Osteoblast (primary cell): ENCODE measurements at regions not wholly inside any gene's neighbourhood (a gene's known extent, or its start where the extent isn't known, plus 50 kb on each side); places are given as distances from the start of the nearest gene placed in this dataset.
"Not testable (repeated sequence)": the region's sequence is repeated elsewhere in the genome, so short reads cannot be mapped to it uniquely, and the experiment has no call there.

ENCODE experiments used
- DNase-seq: peaks from one replicate; pipeline ENCODE4 v3.0.0; 2011; ENCODE audit warnings: low spot score, mixed read lengths; ENCODE audit not compliant: insufficient read length; ENCODE audit errors: missing footprints
- H2AFZ ChIP-seq: 2 replicates; pipeline ENCODE4 v1.6.0; 2011; ENCODE audit warnings: mild to moderate bottlenecking, low read length
- H3K27ac ChIP-seq: 2 replicates; pipeline ENCODE4 v1.5.1; 2011; ENCODE audit warnings: mild to moderate bottlenecking, low read depth, low read length, moderate library complexity
- H3K27me3 ChIP-seq: 2 replicates; pipeline ENCODE4 v1.6.0; 2012; ENCODE audit warnings: mild to moderate bottlenecking, control low read depth, inconsistent platforms, low read length, moderate library complexity; ENCODE audit not compliant: insufficient read depth
- H3K36me3 ChIP-seq: 2 replicates; pipeline ENCODE4 v1.5.1; 2011; ENCODE audit warnings: mild to moderate bottlenecking, low read length, control low read depth, moderate library complexity; ENCODE audit not compliant: insufficient read depth
- H3K4me1 ChIP-seq: 2 replicates; pipeline ENCODE4 v1.5.1; 2011; ENCODE audit warnings: mild to moderate bottlenecking, low read length, control low read depth, moderate library complexity; ENCODE audit not compliant: insufficient read depth
- H3K4me2 ChIP-seq: 2 replicates; pipeline ENCODE4 v1.6.0; 2011; ENCODE audit warnings: mild to moderate bottlenecking, low read length; ENCODE audit not compliant: insufficient read depth
- H3K4me3 ChIP-seq: fragments of 200-600 bp; sonication (generic); 3 replicates; pipeline ENCODE4 v1.5.1; 2012; ENCODE audit warnings: mild to moderate bottlenecking, low read length, inconsistent platforms; ENCODE audit not compliant: insufficient read depth
- H3K79me2 ChIP-seq: 2 replicates; pipeline ENCODE4 v1.6.0; 2012; ENCODE audit warnings: mild to moderate bottlenecking, low read length, control low read depth, inconsistent platforms; ENCODE audit not compliant: insufficient read depth
- H3K9me3 ChIP-seq: 2 replicates; pipeline ENCODE4 v1.5.1; 2011; ENCODE audit warnings: low read depth, low read length, control low read depth
- H4K20me1 ChIP-seq: 2 replicates; pipeline ENCODE4 v1.6.0; 2012; ENCODE audit warnings: mild to moderate bottlenecking, low read length, control low read depth; ENCODE audit not compliant: insufficient read depth
- CTCF ChIP-seq: IDR thresholded peaks from 2 replicates; pipeline ENCODE4 v1.5.1; 2011; ENCODE audit warnings: mild to moderate bottlenecking, low read depth, low read length, moderate library complexity; ENCODE audit errors: extremely low read depth

DNA sequence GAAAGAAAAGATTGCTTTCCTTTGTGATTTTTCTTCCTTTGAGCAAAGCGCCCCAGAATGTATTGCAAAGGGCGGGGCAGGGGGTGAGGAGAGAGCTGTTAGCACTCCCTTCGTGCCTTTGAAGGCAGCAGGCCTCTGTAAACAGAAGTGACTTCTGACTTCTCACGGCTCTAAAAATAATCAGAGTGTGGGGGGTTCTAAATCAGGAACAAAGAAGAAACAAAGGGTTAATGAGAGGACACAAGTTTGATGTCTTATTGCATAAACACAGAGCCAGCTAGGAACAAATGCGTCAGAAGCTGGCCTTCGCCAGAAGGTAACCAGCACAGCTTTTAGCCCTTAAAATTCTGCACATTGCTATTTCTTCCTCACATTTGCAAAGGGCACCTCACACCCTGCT, 626.2 kb downstream of the MID1IP1 start:
- TF ChIP-seq CTCF, result no peak
- H3K79me2 ChIP-seq, result no peaks in the 10 kb centered on the region
- no peak overlapping the region for H3K4me2 ChIP-seq
- no peak overlapping the region for H2AFZ ChIP-seq
- DNase-seq, result no peak
- no peak overlapping the region for H3K27ac ChIP-seq
- peaks cover 15% of the 10 kb centered on the region for H3K27me3 ChIP-seq
- no peaks in the 10 kb centered on the region for H3K9me3 ChIP-seq
- H4K20me1 ChIP-seq, result no peaks in the 10 kb centered on the region
- H3K4me3 ChIP-seq, result no peak overlapping the region
- H3K36me3 ChIP-seq, result no peaks in the 10 kb centered on the region
- H3K4me1 ChIP-seq, result peaks cover 2% of the 10 kb centered on the region

GRCh38 chrX:39427906-39428305, 626.6 kb downstream of the MID1IP1 start:
- H3K4me2 ChIP-seq, result no peak overlapping the region
- no peaks in the 10 kb centered on the region for H3K9me3 ChIP-seq
- no peak overlapping the region for H3K4me3 ChIP-seq
- no peaks in the 10 kb centered on the region for H3K79me2 ChIP-seq
- no peaks in the 10 kb centered on the region for H4K20me1 ChIP-seq
- no peak overlapping the region for H3K27ac ChIP-seq
- peak; percentile 83 for DNase-seq
- no peak overlapping the region for H2AFZ ChIP-seq
- peaks cover 2% of the 10 kb centered on the region for H3K4me1 ChIP-seq
- peaks cover 15% of the 10 kb centered on the region for H3K27me3 ChIP-seq
- no peak for TF ChIP-seq CTCF
- H3K36me3 ChIP-seq, result no peaks in the 10 kb centered on the region

DNA sequence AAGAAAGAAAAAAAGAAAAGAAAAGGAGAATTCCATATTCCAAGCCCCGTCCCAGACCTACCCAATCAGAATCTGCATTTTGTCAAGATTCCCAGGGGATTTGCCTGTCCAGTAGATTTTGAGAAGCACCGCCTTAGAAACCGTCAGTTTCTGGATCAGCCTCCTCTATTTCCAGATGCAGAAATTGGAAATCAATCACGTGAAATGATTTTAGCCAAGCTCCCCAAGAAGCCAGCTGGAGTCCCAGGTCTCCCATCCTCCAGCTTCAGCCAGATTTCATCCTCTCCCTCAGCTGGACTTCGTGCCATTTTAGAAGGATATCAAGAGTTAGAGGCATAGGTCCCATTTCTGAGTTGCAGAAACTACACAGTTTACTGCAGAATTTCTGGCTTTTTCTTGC, 629.3 kb downstream of the MID1IP1 start:
- Histone ChIP-seq H4K20me1 (no peaks in the 10 kb centered on the region), H2AFZ (no peak overlapping the region), H3K4me1 (peaks cover 2% of the 10 kb centered on the region), H3K4me2 (no peak overlapping the region), H3K9me3 (no peaks in the 10 kb centered on the region), H3K4me3 (no peak overlapping the region), H3K79me2 (no peaks in the 10 kb centered on the region), H3K27ac (no peak overlapping the region), H3K27me3 (peaks cover 10% of the 10 kb centered on the region), H3K36me3 (no peaks in the 10 kb centered on the region)
- no peak for TF ChIP-seq CTCF
- DNase-seq, result no peak

- H3K27me3 ChIP-seq, result peaks cover 13% of the 10 kb centered on the region
- DNase-seq, result no peak
- H3K36me3 ChIP-seq, result no peaks in the 10 kb centered on the region
- no peak overlapping the region for H3K27ac ChIP-seq
- H3K4me3 ChIP-seq, result no peak overlapping the region
- H3K4me1 ChIP-seq, result peaks cover 2% of the 10 kb centered on the region
- H2AFZ ChIP-seq, result no peak overlapping the region
- TF ChIP-seq CTCF, result no peak
- H3K79me2 ChIP-seq, result no peaks in the 10 kb centered on the region
- H3K4me2 ChIP-seq, result no peak overlapping the region
- no peaks in the 10 kb centered on the region for H4K20me1 ChIP-seq
- H3K9me3 ChIP-seq, result no peaks in the 10 kb centered on the region
Measured at GRCh38 chrX:39431893-39432292, 630.6 kb downstream of the MID1IP1 start.

GRCh38 chrX:39434671-39435070, 633.4 kb downstream of the MID1IP1 start:
- not testable (repeated sequence) for H3K4me2 ChIP-seq
- peaks cover 17% of the 10 kb centered on the region for H3K27me3 ChIP-seq

DNA sequence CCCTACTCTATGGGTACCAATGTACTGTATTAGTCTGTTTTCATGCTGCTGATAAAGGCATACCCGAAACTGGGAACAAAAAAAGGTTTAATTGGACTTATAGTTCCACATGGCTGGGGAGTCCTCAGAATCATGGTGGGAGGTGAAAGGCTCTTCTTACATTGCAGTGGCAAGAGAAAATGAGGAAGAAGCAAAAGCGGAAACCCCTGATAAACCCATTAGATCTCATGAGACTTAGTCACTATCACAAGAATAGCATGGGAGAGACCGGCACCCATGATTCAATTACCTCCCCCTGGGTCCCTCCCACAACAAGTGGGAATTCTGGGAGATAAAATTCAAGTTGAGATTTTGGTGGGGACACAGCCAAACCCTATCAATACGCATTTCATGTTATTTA, 635.3 kb downstream of the MID1IP1 start:
- not testable (repeated sequence) for H4K20me1 ChIP-seq, H3K4me2 ChIP-seq, H3K36me3 ChIP-seq, H3K4me3 ChIP-seq, DNase-seq, H3K4me1 ChIP-seq, H2AFZ ChIP-seq, H3K27ac ChIP-seq, H3K79me2 ChIP-seq, H3K9me3 ChIP-seq
- H3K27me3 ChIP-seq, result peaks cover 20% of the 10 kb centered on the region

More at GRCh38 chrX:39434671-39435070, 633.4 kb downstream of the MID1IP1 start:
- H3K27ac ChIP-seq, H3K4me3 ChIP-seq, H3K9me3 ChIP-seq, H3K4me1 ChIP-seq, H3K79me2 ChIP-seq, DNase-seq, H2AFZ ChIP-seq, H3K36me3 ChIP-seq, H4K20me1 ChIP-seq: not testable (repeated sequence)
